ENCODE measurements at regions not wholly inside any gene's neighbourhood (a gene's known extent, or its start where the extent isn't known, plus 50 kb on each side); places are given as distances from the start of the nearest gene placed in this dataset.

DNA sequence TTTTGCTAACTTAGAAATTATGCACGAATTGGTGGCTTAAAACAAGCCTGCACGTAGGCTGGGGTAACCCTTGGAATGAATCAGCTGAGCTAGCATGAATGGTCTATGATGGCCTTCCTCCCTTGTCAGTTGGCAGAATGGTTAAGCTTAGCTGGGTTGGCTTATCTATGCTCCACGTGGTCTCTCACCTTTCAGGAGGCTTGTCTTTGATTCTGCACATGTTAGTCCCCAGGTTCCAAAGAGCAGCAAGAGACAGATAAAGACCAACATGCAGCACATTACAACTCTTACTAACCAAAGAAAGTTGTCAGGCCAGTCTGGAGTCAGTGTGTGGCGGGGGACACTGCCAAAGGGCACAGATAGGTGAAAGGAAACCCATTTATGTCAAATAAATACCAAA is 700.9 kb upstream of the SYT4 start (continued):
- TF ChIP-seq ATF3 (IDR thresholded peaks at IDR 0.05) (no peak), FOSL1 (IDR thresholded peaks at IDR 0.05; ENCODE audit: low read depth) (no peak), POLR2AphosphoS5 (IDR thresholded peaks at IDR 0.05; ENCODE audit: low read depth, low read length) (no peak), SP1 (IDR thresholded peaks at IDR 0.05; ENCODE audit: low read depth) (no peak), CEBPB (IDR thresholded peaks at IDR 0.05; ENCODE audit: low read depth) (no peak), POLR2A (IDR thresholded peaks at IDR 0.05; ENCODE audit: borderline replicate concordance, extremely low read depth, insufficient read depth, insufficient read length) (no peak), RAD21 (IDR thresholded peaks at IDR 0.05; ENCODE audit: low read depth) (no peak), CTCF (IDR thresholded peaks at IDR 0.05 in 2 of 3, conservative IDR thresholded peaks at IDR 0.05 in 1 of 3; ENCODE audit: borderline replicate concordance in 1 of 3, insufficient read depth in 1 of 3, low read depth in 2 of 3, low read length in 2 of 3) (no peak), EZH2phosphoT487 (IDR thresholded peaks at IDR 0.05; ENCODE audit: borderline replicate concordance) (no peak)

DNA sequence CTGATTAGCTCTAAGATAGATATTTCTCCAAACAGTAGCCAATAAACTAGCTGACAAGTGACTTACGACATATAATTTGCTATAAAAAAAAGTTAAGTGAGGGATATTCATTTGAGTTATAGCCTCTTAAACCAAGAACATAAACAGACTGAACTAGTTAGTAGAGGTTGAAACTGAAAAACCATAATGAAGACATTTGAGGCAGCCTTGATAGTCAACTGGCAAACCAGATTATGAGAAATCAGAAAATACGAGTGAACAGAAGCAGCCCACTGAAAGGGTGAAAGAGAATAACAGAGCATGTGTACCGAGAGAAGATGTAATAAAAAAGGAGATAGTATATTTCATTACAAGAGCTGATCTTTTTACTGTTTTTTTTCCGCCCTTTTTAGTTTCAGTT is 698.1 kb upstream of the SETBP1 start:
- intact Hi-C loops (cut with micrococcal nuclease) = no loop called here
- RAD21 ChIA-PET (ENCODE audit: low non-redundant PET in 1 of 2, low total read pairs in 2 of 2, uncharacterized antibody in 2 of 2, unreplicated experiment in 2 of 2) = no interaction called here

More for the DNA sequence above, 698.1 kb upstream of the SETBP1 start:
- Histone ChIP-seq H3K9me2 (ENCODE audit: insufficient read depth) (no peaks in the 10 kb centered on the region), H3K27ac (ENCODE audit: low read depth, low read length) (no peak overlapping the region), H3K4me3 (replicated peaks in 1 of 2; ENCODE audit: low read depth in 1 of 2, low read length in 2 of 2) (no peak overlapping the region), H3K27me3 (ENCODE audit: insufficient read depth, low read length) (no peaks in the 10 kb centered on the region), H3K4me2 (ENCODE audit: low read length) (no peak overlapping the region), H3K9ac (ENCODE audit: low read length) (no peak overlapping the region), H2AFZ (ENCODE audit: low read depth, low read length, poor library complexity, severe bottlenecking) (no peak overlapping the region), H3K9me3 (ENCODE audit: control insufficient read depth in 1 of 2, insufficient read depth in 1 of 2, low read depth in 1 of 2, low read length in 2 of 2) (peaks cover 7 to 24% of the 10 kb centered on the region in 2 experiments; a peak in 2 of 4 replicates), H3K4me1 (ENCODE audit: control insufficient read depth in 1 of 2, insufficient read depth in 2 of 2, low read length in 2 of 2) (no peaks in the 10 kb centered on the region), H3K36me3 (ENCODE audit: control insufficient read depth in 1 of 2, insufficient read depth in 2 of 2, low read length in 2 of 2) (no peaks in the 10 kb centered on the region), H3K79me2 (ENCODE audit: insufficient read depth, low read length) (no peaks in the 10 kb centered on the region), H4K20me1 (ENCODE audit: insufficient read depth) (no peaks in the 10 kb centered on the region)
- no peak for ATAC-seq
- TF ChIP-seq JUND (IDR thresholded peaks at IDR 0.05) = no peak
- TF ChIP-seq YY1 (IDR thresholded peaks at IDR 0.05; ENCODE audit: extremely low read depth, insufficient replicate concordance, low read depth, low read length) = no peak
- no peak for TF ChIP-seq POLR2A (IDR thresholded peaks at IDR 0.05; ENCODE audit: borderline replicate concordance, extremely low read depth, insufficient read depth, insufficient read length)
- TF ChIP-seq CTCF (IDR thresholded peaks at IDR 0.05 in 2 of 3, conservative IDR thresholded peaks at IDR 0.05 in 1 of 3; ENCODE audit: borderline replicate concordance in 1 of 3, insufficient read depth in 1 of 3, low read depth in 2 of 3, low read length in 2 of 3) = no peak
- no peak for TF ChIP-seq SP1 (IDR thresholded peaks at IDR 0.05; ENCODE audit: low read depth)
- no peak for TF ChIP-seq ELF1 (IDR thresholded peaks at IDR 0.05; ENCODE audit: borderline replicate concordance, low read depth)
- TF ChIP-seq SIN3A (IDR thresholded peaks at IDR 0.05; ENCODE audit: low read depth) = no peak
- no peak for TF ChIP-seq RAD21 (IDR thresholded peaks at IDR 0.05; ENCODE audit: low read depth)
- no peak for TF ChIP-seq SRF (IDR thresholded peaks at IDR 0.05; ENCODE audit: low read depth)
- no peak for TF ChIP-seq ZNF274 (IDR thresholded peaks at IDR 0.05; ENCODE audit: low read depth, low read length)
- no peak for TF ChIP-seq POLR2AphosphoS5 (IDR thresholded peaks at IDR 0.05; ENCODE audit: low read depth, low read length)
- no peak for TF ChIP-seq ZFX (IDR thresholded peaks at IDR 0.05)
- DNase-seq (ENCODE audit: low read depth, low spot score) = no peak
- no TSS peak for BruUV-seq (replicated peaks)
- ChIA-PET POLR2A (no interaction called here), CTCF (no interaction called here)

Data from HCT116 (cell line).